Mesenchymal stem cell (in vitro differentiated cells and primary cell): ENCODE measurements at regions not wholly inside any gene's neighbourhood (a gene's known extent, or its start where the extent isn't known, plus 50 kb on each side); places are given as distances from the start of the nearest gene placed in this dataset.

Experiments
- DNase-seq: peaks from one replicate; pipeline ENCODE4 v3.0.0-alpha.2; 2013
- H2AFZ ChIP-seq: one replicate; pipeline ENCODE4 v1.6.1; 2013; ENCODE audit warnings: low read depth, mild to moderate bottlenecking, control low read depth, inconsistent platforms, low read length, moderate library complexity
- H2AK5ac ChIP-seq: 2 replicates; pipeline ENCODE4 v1.6.1; 2013; ENCODE audit warnings: low read length, moderate library complexity, mild to moderate bottlenecking, inconsistent platforms; ENCODE audit not compliant: severe bottlenecking
- H2BK120ac ChIP-seq: one replicate; pipeline ENCODE4 v1.6.1; 2013; ENCODE audit warnings: low read depth, mild to moderate bottlenecking, inconsistent platforms, low read length, moderate library complexity
- H2BK12ac ChIP-seq, 2 experiments: one replicate each; pipeline ENCODE4 v1.6.1; 2013; ENCODE audit warnings: inconsistent platforms in 2 of 2, low read length in 2 of 2, mild to moderate bottlenecking in 2 of 2, moderate library complexity in 2 of 2, control low read depth in 1 of 2
- H2BK15ac ChIP-seq: one replicate; pipeline ENCODE4 v1.6.1; 2013; ENCODE audit warnings: mild to moderate bottlenecking, low read depth, inconsistent platforms; ENCODE audit not compliant: poor library complexity, severe bottlenecking
- H2BK5ac ChIP-seq: 2 replicates; pipeline ENCODE4 v1.6.1; 2013; ENCODE audit warnings: low read depth, mild to moderate bottlenecking, low read length, control low read depth, inconsistent platforms; ENCODE audit not compliant: poor library complexity, severe bottlenecking
- H3K14ac ChIP-seq, 2 experiments: one replicate each; pipeline ENCODE4 v1.6.1; 2013; ENCODE audit warnings: inconsistent platforms in 2 of 2, low read length in 2 of 2, control low read depth in 1 of 2, mild to moderate bottlenecking in 1 of 2, moderate library complexity in 1 of 2
- H3K18ac ChIP-seq, 2 experiments: one replicate each; pipeline ENCODE4 v1.6.1; 2013; ENCODE audit warnings: inconsistent platforms in 2 of 2, low read length in 2 of 2, control low read depth in 1 of 2, low read depth in 1 of 2, mild to moderate bottlenecking in 1 of 2
- H3K23ac ChIP-seq, 2 experiments: one replicate each; pipeline ENCODE4 v1.6.1; 2013; ENCODE audit warnings: inconsistent platforms in 2 of 2, low read length in 2 of 2, mild to moderate bottlenecking in 2 of 2, moderate library complexity in 2 of 2, control low read depth in 1 of 2
- H3K27ac ChIP-seq: 2 replicates; pipeline ENCODE4 v1.5.1; 2013; ENCODE audit warnings: mild to moderate bottlenecking, moderate library complexity, low read length, control low read depth, inconsistent platforms; ENCODE audit not compliant: poor library complexity, severe bottlenecking
- H3K27me3 ChIP-seq, 2 experiments: 2 replicates each; pipeline versions ENCODE4 v1.6.1 to v1.7.0; 2013; ENCODE audit warnings: low read length in 2 of 2, mild to moderate bottlenecking in 2 of 2, moderate library complexity in 2 of 2, control low read depth in 1 of 2, inconsistent platforms in 1 of 2; ENCODE audit not compliant: control insufficient read depth in 1 of 2, insufficient read depth in 1 of 2
- H3K36me3 ChIP-seq, 2 experiments: 2 replicates each; pipeline versions ENCODE4 v1.6.1 to v1.7.0; 2013; ENCODE audit warnings: low read length in 2 of 2, control low read depth in 1 of 2, inconsistent platforms in 1 of 2, low read depth in 1 of 2, mild to moderate bottlenecking in 1 of 2; ENCODE audit not compliant: insufficient read depth in 2 of 2, control insufficient read depth in 1 of 2
- H3K4ac ChIP-seq, 2 experiments: one replicate each; pipeline ENCODE4 v1.6.1; 2013; ENCODE audit warnings: inconsistent platforms in 2 of 2, low read length in 2 of 2, mild to moderate bottlenecking in 2 of 2, moderate library complexity in 2 of 2, control low read depth in 1 of 2, low read depth in 1 of 2
- H3K4me1 ChIP-seq: 2 replicates; pipeline ENCODE4 v1.6.1; 2013; ENCODE audit warnings: low read depth, low read length, control low read depth; ENCODE audit not compliant: control insufficient read depth, insufficient read depth
- H3K4me2 ChIP-seq: 2 replicates; pipeline ENCODE4 v1.6.1; 2013; ENCODE audit warnings: low read length, mild to moderate bottlenecking, inconsistent platforms; ENCODE audit not compliant: poor library complexity, severe bottlenecking
- H3K4me3 ChIP-seq, 2 experiments: 2 replicates each; pipeline versions ENCODE4 v1.5.1 to v1.7.0; 2013; ENCODE audit warnings: low read length in 2 of 2, mild to moderate bottlenecking in 2 of 2, control low read depth in 1 of 2, low read depth in 1 of 2; ENCODE audit not compliant: insufficient read depth in 1 of 2
- H3K79me1 ChIP-seq: replicated peaks from 2 replicates; pipeline ENCODE4 v1.6.1; 2013; ENCODE audit warnings: mild to moderate bottlenecking, control low read depth, low read length, inconsistent platforms; ENCODE audit not compliant: poor library complexity, severe bottlenecking
- H3K9ac ChIP-seq: 2 replicates; pipeline ENCODE4 v1.7.0; 2013; ENCODE audit warnings: mild to moderate bottlenecking, low read length, moderate library complexity
- H3K9me3 ChIP-seq: 2 replicates; pipeline ENCODE4 v1.7.0; 2013; ENCODE audit warnings: mild to moderate bottlenecking, low read length; ENCODE audit not compliant: control insufficient read depth
- H4K8ac ChIP-seq: one replicate; pipeline ENCODE4 v1.6.1; 2013; ENCODE audit warnings: inconsistent platforms, mild to moderate bottlenecking, low read length, moderate library complexity
- H4K91ac ChIP-seq: one replicate; pipeline ENCODE4 v1.6.1; 2013; ENCODE audit warnings: mild to moderate bottlenecking, low read length, inconsistent platforms
- WGBS: methylation state at CpG from one replicate; pipeline ENCODE4 v1.1.7; 2013; ENCODE audit warnings: mixed read lengths; 5-methylcytosine and 5-hydroxymethylcytosine counted together

DNA sequence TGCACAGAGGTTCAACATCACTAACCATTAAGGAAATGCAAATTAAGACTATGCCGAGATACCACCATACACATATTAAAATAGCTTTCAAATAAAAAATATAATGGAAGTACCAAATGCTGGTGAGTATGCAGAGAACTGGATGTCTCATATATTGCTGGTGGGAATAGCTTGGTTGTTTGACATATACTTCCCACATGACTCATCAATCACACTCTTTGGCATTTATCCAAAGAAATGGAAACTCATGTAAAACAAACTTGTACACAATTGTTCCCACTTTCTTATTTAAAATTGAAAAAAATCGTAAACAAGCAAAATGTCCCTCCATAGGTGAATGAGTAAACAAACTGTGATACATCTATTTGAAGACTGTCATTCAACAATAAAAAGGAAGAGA lies 982.6 kb upstream of the ATXN8OS start:
- Histone ChIP-seq H2BK5ac (no peak overlapping the region), H3K79me1 (no peaks in the 10 kb centered on the region), H2BK15ac (no peak overlapping the region), H4K8ac (no peak overlapping the region), H3K4me3 (no peak overlapping the region), H3K9ac (no peak overlapping the region), H3K9me3 (peaks cover 2% of the 10 kb centered on the region), H3K4me1 (no peaks in the 10 kb centered on the region), H3K23ac (no peak overlapping the region), H4K91ac (no peak overlapping the region), H3K4ac (no peak overlapping the region), H3K14ac (no peak overlapping the region), H2AK5ac (no peak overlapping the region), H3K27me3 (no peaks in the 10 kb centered on the region), H3K27ac (no peak overlapping the region), H2BK12ac (no peak overlapping the region), H2BK120ac (no peak overlapping the region), H2AFZ (no peak overlapping the region), H3K4me2 (no peak overlapping the region), H3K18ac (no peak overlapping the region), H3K36me3 (no peaks in the 10 kb centered on the region)
- WGBS: no CpG with 5 or more reads among the region's 2 CpGs
- peak; percentile 9 for DNase-seq

DNA sequence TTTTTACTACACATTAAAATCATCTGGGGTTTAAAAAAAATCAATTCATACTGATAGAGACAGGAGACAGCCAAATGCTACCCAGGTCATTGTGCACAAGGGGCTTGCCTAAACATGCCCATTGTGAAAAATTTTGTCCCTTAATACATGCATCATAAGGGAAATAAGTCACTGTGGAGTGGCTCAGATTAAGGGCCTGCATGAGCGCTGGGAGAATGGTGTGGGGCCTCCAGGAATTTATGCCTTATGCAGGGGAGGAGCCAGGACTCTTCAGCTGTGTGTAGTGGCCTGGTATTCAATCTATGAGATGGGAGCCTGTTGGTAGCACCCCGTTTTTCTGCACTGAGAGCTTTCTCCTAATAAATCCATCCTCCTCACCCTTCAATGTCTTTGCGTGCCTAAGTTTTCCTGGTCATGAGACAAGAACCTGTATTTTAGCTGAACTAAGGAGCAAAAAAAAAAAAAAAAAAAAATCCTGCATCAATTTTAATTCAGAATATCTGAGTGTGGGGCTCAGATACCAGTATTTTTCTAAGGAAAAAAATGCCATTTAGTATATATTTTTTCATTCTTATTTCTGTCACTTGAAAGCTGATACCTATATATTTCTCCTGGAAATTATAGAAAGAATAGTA lies 997.6 kb upstream of the ATXN8OS start:
- Histone ChIP-seq H3K9ac (no peak overlapping the region), H3K27ac (no peak overlapping the region), H3K4ac (no peak overlapping the region), H3K79me1 (no peaks in the 10 kb centered on the region), H2AFZ (no peak overlapping the region), H4K8ac (no peak overlapping the region), H2BK5ac (peak overlapping the region; percentile 25), H4K91ac (no peak overlapping the region), H3K4me3 (no peak overlapping the region), H2BK15ac (no peak overlapping the region), H3K9me3 (peaks cover 20% of the 10 kb centered on the region), H3K18ac (peak overlapping the region in 1 of 2 experiments; percentile 24), H2BK120ac (peak overlapping the region; percentile 58), H2BK12ac (no peak overlapping the region), H2AK5ac (no peak overlapping the region), H3K4me2 (no peak overlapping the region), H3K27me3 (no peaks in the 10 kb centered on the region), H3K4me1 (no peaks in the 10 kb centered on the region), H3K36me3 (no peaks in the 10 kb centered on the region), H3K14ac (no peak overlapping the region), H3K23ac (no peak overlapping the region)
- peak; percentile 6 for DNase-seq
- WGBS: 0% methylated on average over 1 of the region's 3 CpGs

- Histone ChIP-seq H3K79me1 (no peaks in the 10 kb centered on the region), H3K4me2 (no peak overlapping the region), H2BK120ac (no peak overlapping the region), H2BK15ac (no peak overlapping the region), H3K18ac (no peak overlapping the region), H3K4me1 (no peaks in the 10 kb centered on the region), H3K14ac (no peak overlapping the region), H3K4me3 (no peak overlapping the region), H3K27ac (no peak overlapping the region), H3K4ac (no peak overlapping the region), H2AFZ (no peak overlapping the region), H3K23ac (no peak overlapping the region), H2AK5ac (no peak overlapping the region), H4K8ac (no peak overlapping the region), H3K36me3 (no peaks in the 10 kb centered on the region), H3K27me3 (no peaks in the 10 kb centered on the region), H3K9me3 (peaks cover 20% of the 10 kb centered on the region), H3K9ac (no peak overlapping the region), H2BK5ac (no peak overlapping the region), H4K91ac (no peak overlapping the region), H2BK12ac (no peak overlapping the region)
- DNase-seq: no peak
Measured at GRCh38 chr13:69108486-69108885, 999.1 kb upstream of the ATXN8OS start.

- DNase-seq: no peak
- Histone ChIP-seq H3K36me3 (no peaks in the 10 kb centered on the region), H3K4me1 (no peaks in the 10 kb centered on the region), H2BK120ac (no peak overlapping the region), H3K27ac (no peak overlapping the region), H2AK5ac (no peak overlapping the region), H3K9me3 (peaks cover 20% of the 10 kb centered on the region), H3K18ac (no peak overlapping the region), H3K14ac (no peak overlapping the region), H2BK5ac (no peak overlapping the region), H2BK12ac (no peak overlapping the region), H3K4me3 (no peak overlapping the region), H3K27me3 (no peaks in the 10 kb centered on the region), H3K9ac (no peak overlapping the region), H2AFZ (no peak overlapping the region), H3K4me2 (no peak overlapping the region), H3K4ac (no peak overlapping the region), H4K91ac (no peak overlapping the region), H3K79me1 (no peaks in the 10 kb centered on the region), H3K23ac (no peak overlapping the region), H4K8ac (no peak overlapping the region), H2BK15ac (no peak overlapping the region)
Measured at GRCh38 chr13:69107436-69107835, 1000.2 kb upstream of the ATXN8OS start.
